Activated T-cell treated with anti-CD3 and anti-CD28 coated beads, Interleukin-2, amount 50 U/mL, for 48 hours (primary cell): ENCODE measurements at regions not wholly inside any gene's neighbourhood (a gene's known extent, or its start where the extent isn't known, plus 50 kb on each side); places are given as distances from the start of the nearest gene placed in this dataset.
"Not testable (repeated sequence)": the region's sequence is repeated elsewhere in the genome, so short reads cannot be mapped to it uniquely, and the experiment has no call there.

ENCODE experiments used
- DNase-seq, 2 experiments: peaks; one replicate each; pipeline ENCODE4 v3.0.0-alpha.2; 2020

DNA sequence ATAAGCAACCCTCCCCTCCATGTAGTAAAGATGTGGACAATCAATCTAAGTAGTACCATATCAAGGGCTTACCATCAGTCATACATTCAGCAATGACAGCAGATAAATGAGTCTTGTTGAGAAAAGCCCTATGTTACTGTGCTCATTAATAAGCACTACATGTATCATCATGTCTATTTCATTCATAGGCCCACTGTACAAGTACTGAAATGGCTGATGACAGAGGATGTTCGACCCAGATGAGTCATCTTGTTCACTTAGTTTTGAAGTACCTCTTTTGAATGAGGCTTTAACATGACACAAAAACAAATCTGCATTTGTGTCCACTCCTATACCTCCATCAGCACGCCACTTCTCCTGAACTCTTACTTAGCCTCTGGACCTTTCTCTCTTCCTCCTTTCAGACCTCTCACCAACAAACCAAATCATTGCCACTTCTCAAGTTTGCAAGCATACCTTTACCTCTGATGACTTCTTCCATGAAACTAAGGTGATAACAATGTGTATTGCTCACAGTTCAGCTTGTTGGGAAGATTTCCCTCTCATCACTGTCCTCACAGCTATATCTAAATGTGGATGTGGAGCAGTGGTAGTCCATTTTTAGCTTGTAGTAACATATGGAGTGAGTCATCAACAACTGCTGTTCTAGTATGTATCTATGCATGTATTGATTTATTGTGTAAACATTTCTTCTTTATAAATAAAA lies 921.0 kb upstream of the SLC39A10 start:
- DNase-seq, result no peak

GRCh38 chr2:194730266-194730665 lies 926.8 kb upstream of the SLC39A10 start:
- DNase-seq, result no peak

DNA sequence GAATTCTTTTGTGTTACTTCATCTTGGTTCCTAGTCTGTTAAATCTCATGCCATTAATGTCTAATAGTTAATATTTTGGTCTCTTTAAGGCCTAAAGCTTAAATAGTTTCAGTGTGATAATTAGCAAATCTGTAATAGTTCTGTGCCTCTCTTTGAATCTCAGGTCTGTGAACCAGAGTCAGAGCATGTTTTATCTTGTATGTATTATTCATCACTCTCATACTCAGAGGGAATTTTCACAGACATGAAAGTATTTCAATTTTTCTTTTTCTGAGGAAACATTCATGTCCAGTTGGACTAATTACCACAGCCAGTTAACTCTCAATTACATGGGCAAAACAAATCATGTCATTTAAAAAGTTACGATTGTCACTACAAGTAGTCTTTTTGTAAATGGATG lies 931.9 kb upstream of the SLC39A10 start:
- no peak for DNase-seq

DNA sequence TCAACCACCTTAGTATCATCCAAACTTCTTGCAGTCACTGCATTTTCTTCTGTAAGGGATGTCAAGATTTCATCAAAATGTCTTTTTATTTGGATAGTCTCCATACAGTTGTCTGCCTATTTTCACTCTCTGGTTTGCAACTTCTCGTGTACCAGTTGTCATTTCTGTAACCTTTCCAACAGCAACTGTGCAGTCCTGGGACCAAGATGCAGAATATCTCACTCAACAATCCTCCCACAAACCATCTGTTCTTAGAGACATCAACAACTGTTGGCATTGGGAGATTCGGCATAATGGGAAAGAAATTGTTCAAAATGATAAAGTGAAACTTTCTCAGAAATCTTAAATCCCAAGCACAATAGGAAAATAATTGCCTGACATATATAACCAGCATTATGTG lies 933.6 kb upstream of the SLC39A10 start:
- no peak for DNase-seq

DNA sequence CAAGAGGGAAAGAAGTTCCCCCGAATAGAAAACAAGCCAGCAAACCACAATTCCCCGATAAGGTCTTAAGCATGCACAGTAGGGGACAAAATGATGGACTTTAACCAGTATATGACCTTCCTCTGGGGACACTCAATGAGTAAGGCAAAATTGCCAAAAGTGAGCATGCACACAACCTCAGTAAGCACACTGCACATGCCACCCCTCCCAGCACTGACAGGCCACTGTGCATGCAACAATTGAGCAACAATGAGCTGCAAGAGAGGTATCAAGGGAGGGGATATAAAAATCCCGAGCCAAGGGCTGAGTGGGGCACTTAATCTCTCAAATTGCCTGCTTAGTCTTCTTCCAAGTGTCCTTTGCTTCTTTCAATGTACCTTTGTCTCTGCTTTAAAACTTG lies 935.8 kb upstream of the SLC39A10 start:
- DNase-seq, result no peak

- no peak for DNase-seq
Observed at GRCh38 chr2:194720462-194720861, 936.6 kb upstream of the SLC39A10 start.

DNA sequence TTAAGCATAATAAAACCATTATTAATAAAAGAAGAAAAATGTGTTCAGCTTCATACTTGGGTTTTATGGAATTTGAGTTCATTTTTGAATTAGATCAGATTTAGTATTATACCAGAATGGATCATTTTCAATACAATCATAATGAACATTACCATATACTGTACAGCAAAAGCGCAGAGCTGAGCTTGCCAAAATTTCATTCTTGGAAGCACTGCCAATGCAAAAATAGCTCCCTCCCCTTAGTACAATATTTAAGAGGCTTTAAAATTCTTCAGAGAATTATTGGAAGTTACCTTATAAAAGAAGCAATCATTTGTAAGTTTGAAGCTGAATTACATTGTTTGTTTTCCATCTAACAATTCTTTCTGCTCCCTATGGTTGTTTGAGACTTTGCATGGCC lies 938.1 kb upstream of the SLC39A10 start:
- DNase-seq, result no peak

DNA sequence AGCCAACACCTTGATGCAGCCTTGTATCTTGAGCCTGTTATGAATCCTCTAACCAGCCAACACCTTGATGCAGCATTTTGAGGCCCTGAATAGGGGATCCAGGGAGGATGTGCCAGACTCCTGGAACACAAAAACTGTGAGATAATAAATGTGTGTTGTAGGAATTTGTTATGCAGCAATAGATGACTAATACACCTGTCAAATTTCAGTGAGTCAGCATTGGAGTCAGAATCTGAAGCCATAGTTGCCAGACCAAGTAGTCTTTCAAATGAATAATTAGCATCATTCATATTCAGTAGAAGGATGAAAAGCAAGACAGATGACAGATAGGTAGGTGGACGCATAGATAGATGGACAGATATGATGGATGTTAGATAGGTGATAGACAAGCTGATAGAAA lies 942.5 kb upstream of the SLC39A10 start:
- DNase-seq, result no peak

DNA sequence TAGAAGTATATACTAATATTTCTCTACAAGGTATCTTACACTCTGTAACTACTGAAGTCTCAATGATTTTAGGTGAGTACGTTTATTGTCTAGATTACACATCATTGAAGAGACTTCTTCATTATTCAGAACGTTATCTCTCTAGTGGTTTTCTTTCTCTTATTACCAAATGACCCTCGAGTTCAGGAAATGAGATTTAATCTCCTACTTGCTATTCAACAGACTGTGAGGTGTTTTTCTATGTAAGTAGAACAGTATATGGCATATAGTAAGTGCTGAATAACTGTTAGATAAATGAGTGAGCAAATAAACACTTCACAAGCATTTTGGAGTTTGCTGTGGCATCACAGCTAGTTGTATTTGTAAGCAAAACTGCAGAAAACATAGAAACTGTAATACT lies 947.2 kb upstream of the SLC39A10 start:
- no peak for DNase-seq

DNA sequence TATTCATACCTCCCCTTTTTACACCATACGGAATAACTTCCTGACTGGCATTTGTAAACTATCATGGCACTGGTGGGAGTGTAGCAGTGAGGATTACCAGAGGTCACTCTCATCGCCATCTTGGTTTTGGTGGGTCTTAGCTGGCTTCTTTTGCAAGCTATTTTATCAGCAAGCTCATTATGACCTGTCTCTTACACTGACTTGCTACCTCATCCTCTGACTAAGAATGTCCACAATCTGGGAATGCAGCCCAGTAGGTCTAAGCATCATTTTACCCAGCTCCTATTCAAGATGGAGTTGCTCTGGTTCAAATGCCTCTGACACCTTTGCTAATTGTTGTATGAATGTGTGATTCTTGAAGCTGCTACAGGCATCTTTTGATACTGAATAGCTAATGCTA lies 950.8 kb upstream of the SLC39A10 start:
- no peak for DNase-seq

GRCh38 chr2:194705398-194705797 lies 951.6 kb upstream of the SLC39A10 start:
- no peak for DNase-seq

- DNase-seq, result no peak
Observed at GRCh38 chr2:194700726-194701125, 956.3 kb upstream of the SLC39A10 start.

DNA sequence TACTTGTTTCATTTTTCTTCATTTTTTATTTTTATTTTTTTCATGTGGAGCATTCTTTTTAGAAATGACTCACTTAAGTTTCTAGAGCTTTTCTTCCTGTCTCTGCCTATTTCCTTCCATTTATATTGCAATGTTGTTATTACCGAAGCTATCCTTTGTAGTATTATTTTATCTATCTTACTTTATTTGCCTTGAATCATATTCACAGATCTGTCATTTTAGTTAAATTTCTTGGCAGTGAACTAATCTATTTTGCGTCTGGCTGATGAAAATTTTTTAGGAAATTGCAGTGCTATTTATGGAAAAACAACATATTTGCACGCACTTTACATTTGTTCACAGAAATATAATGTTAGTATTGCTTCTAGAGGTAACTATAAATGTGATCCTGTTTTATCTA lies 956.9 kb upstream of the SLC39A10 start:
- no peak for DNase-seq

DNA sequence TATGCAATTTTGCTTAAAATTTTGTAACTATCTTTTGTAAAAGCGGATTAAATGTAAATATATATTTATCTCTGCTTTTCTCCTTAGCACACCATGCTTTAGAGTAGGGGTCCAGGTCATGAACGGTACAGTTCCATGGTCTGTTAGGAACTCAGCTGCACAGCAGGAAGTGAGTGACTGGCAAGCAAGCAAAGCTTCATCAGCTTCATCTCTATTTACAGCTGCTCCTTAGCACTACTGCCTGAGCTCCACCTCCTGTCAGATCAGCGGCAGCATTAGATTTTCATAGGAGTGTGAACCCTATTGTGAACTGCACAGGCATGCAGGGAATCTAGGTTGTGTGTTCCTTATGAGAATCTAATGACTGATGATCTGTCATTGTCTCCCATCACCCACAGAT lies 959.0 kb upstream of the SLC39A10 start:
- no peak for DNase-seq

GRCh38 chr2:194697439-194697838 lies 959.6 kb upstream of the SLC39A10 start:
- DNase-seq, result no peak

- no peak for DNase-seq
Observed at GRCh38 chr2:194696690-194697089, 960.3 kb upstream of the SLC39A10 start.

DNA sequence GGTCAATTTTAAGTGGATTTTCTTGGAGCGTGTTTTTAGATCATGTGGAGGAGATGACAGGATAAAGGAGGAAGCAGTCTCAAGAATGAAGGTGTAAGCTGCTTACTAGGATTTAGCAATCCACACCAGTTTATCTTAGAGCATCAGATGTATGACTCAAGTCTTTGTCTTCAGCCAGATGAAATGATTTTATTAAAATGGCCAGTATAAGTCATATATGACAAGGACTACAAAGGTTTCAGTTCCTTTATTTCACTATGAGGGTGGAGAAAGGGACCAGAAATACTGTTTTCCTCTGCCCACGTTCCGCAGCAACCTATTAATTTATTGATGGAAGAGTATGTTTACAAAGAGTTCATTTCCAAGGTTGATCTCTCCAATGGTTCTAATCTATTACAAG lies 970.5 kb upstream of the SLC39A10 start:
- no peak for DNase-seq

DNA sequence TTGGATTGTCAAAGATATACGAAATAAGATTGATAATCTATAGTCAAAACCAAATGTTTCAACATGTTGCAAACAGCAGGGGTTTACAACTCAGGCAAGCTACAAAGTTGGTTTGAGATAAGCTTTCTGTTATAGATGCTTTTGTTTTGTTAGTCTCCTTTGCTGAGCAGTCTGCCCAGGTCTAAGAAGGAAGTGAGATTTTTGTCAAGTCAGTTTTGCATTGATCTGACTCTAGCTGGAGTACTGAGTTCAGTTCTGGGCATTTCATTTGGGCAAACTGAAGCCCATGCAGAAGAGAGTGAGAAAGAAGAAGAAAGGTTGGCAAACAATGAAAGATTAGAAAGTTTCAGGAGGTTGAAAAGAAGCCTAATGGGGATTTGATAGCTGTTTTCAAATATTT lies 983.0 kb upstream of the SLC39A10 start:
- DNase-seq, result no peak

DNA sequence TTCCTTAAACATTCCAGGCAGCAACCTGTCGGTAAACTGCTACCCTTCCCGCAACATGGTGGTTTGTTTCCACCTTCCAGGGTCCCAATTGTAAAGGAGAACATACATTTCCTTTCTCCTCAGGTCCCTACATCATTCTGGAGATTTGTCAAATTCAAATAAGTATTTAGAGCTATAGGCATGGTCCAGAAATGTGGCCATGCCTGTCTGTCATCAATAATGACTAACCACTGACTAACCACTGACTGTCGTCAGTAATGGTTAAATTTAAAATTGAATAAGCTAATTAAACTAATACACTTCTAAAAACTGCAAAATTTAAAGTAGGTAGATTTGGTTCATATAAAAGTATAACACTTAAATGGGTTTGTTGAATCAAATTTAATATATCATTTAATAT lies 984.0 kb upstream of the SLC39A10 start:
- no peak for DNase-seq

- DNase-seq, result no peak
Observed at GRCh38 chr2:194661431-194661830, 995.6 kb upstream of the SLC39A10 start.

DNA sequence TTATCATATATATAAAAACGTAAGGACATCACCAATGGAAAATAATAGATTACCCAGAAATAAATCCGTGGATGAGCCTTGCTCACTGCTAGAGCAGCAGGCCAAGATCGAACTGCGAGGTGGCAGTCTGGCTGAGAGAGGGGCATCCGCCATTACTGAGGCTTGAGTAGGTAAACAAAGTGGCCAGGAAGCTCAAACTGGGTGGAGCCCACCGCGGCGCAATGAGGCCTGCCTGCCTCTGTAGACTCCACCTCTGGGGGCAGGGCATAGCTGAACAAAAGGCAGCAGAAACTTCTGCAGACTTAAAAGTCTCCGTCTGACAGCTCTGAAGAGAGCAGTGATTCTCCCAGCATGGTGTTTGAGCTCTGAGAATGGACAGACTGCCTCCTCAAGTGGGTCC lies 1018.0 kb upstream of the SLC39A10 start:
- DNase-seq, result not testable (repeated sequence)

GRCh38 chr2:194621945-194622344 lies 1035.1 kb upstream of the SLC39A10 start:
- no peak for DNase-seq

GRCh38 chr2:194619366-194619765 lies 1037.7 kb upstream of the SLC39A10 start:
- no peak for DNase-seq

- DNase-seq, result no peak
Observed at GRCh38 chr2:194618432-194618831, 1038.6 kb upstream of the SLC39A10 start.

DNA sequence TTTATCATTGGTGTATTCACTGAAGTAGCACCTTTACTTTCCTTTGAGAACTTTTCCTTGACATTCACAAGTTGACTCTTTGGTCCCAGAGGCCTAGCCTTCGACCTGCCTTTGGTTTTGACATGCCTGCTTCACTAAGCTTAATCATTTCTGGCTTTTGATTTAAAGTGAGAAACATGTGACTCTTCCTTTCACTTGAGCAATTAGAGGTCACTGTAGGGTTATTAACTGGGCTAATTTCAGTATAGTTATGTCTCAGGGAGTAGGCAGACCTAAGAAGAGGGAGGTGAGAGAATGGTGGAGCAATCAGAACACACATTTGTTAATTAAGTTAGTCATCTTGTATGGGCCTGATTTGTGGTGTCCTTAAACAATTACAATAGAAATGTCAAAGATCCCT lies 1040.7 kb upstream of the SLC39A10 start:
- DNase-seq, result no peak

GRCh38 chr2:194610297-194610696 lies 1046.7 kb upstream of the SLC39A10 start:
- no peak for DNase-seq
